ENCODE measurements at regions not wholly inside any gene's neighbourhood (a gene's known extent, or its start where the extent isn't known, plus 50 kb on each side); places are given as distances from the start of the nearest gene placed in this dataset.

DNA sequence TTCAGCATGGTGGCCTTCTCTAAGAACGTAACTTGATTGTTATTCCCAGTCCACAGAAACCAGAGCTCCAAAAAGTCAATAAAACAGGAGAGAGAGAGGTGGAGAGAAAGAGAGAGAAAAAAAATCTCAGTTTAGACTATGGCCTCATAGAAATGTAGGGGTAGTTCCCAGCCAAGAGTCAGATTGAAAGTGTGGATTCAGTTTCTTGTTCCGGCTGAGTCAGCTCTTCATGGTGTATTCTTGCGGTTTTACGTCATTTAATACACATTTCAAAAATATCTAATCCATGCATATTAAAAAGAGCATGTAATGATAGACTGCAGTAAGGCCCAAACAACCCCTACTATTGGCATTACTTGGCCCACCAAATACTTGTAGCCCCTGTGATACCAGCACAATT lies 303.9 kb downstream of the ETAA1 start:
- TF ChIP-seq, protein P1, sequence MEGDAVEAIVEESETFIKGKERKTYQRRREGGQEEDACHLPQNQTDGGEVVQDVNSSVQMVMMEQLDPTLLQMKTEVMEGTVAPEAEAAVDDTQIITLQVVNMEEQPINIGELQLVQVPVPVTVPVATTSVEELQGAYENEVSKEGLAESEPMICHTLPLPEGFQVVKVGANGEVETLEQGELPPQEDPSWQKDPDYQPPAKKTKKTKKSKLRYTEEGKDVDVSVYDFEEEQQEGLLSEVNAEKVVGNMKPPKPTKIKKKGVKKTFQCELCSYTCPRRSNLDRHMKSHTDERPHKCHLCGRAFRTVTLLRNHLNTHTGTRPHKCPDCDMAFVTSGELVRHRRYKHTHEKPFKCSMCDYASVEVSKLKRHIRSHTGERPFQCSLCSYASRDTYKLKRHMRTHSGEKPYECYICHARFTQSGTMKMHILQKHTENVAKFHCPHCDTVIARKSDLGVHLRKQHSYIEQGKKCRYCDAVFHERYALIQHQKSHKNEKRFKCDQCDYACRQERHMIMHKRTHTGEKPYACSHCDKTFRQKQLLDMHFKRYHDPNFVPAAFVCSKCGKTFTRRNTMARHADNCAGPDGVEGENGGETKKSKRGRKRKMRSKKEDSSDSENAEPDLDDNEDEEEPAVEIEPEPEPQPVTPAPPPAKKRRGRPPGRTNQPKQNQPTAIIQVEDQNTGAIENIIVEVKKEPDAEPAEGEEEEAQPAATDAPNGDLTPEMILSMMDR (IDR thresholded peaks at IDR 0.05): no peak
- TF ChIP-seq POLR2A (IDR thresholded peaks at IDR 0.05): no peak
